Skin epidermis (tissue), 12 donors: ENCODE measurements at regions not wholly inside any gene's neighbourhood (a gene's known extent, or its start where the extent isn't known, plus 50 kb on each side); places are given as distances from the start of the nearest gene placed in this dataset.

Source experiments
- H3K27ac ChIP-seq, 21 experiments: fragments of 200-600 bp; sonication (generic) in 11 of 21; one replicate each; pipeline ENCODE4 v1.5.0; 2020; ENCODE audit warnings: mild to moderate bottlenecking in 3 of 21, inconsistent platforms in 2 of 21, moderate library complexity in 2 of 21
- H3K4me3 ChIP-seq, 7 experiments: fragments of 200-600 bp; sonication (generic) in 2 of 7; one replicate each; pipeline ENCODE4 v1.5.0; 2020; ENCODE audit warnings: inconsistent platforms in 2 of 7, mild to moderate bottlenecking in 2 of 7, moderate library complexity in 1 of 7

DNA sequence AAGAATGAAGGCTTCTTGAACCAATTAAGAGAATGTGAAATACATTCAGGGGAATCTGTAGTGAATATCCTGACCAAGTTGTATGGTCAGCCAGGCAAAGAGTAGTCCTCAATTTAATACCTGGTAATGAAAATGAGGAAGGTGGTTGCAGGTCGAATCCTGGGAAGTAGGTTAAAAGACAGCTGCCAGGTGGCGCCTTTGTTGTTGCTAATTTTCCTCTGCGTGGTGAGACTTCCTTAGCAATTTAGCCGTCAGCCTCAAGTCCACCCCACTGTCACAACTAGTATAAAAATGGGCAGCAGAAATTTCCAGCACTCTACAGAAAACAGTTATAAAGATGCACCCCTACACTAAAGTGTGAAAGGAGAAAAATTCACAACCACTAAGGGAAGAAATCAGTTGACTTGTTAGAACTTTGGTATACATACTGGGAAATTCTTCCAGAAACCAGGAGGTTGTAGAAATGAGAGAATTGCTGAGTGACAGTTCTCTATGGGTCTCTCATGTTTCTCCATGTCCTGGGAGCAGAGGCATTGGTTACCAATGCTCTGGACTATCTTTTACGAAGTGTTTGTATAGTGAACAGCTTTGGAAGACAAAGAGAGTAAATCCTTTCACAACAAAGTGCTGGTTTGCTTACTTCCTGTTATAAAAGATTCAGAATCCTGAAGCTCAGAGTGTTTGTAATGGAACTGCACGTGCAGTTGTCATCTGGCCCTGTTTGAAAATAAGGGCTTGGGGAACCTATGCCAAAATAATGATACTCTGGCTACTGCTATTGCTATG is 235.9 kb downstream of the NHLRC3 start:
- no peak overlapping the region for H3K4me3 ChIP-seq
- no peak overlapping the region for H3K27ac ChIP-seq

DNA sequence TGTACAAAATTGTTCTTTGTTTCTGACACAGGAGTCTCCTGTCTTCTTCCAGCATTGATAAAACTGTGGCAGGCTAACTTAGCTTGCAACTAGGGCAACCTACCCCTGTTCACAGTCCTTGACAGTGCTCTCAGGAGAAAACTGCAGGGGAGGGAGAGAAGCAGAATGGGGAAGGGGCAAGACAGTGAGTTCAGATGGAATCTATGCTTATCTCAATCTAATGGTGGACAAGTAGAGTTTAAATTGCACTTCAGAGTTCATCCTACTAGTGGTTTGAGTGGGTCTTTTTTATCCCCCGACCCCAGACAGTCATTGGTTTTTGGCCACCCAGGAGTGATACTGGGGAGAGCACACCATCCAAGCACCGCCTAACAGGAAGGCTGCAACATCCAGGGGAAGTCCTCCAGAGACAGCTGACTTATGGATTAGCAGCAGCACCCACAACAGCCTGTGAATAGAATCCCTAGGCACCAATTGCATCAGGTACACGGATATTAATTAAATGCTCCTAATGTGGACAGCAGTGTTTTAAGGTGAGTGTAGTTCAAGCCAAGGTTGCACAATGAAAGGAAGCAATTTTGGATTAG is 236.6 kb downstream of the NHLRC3 start:
- no peak overlapping the region for H3K27ac ChIP-seq
- no peak overlapping the region for H3K4me3 ChIP-seq

DNA sequence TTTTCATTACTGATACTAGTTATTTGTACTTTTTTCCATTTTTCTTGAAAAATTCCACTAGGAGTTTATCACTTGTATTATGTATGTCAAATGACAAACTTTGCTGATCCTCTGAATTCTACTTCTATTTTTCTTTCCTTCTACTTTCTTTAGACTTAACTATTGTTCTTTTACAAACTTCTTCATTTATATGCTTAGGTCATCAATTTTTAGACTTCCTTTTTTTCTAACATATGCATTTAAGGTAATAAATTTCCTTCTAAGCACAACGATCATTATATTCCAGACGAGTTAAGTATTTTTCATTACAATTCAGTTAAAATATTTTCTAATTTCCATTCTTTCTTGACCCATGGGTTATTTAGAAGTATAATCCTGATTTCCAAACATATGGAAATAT is 240.8 kb downstream of the NHLRC3 start:
- H3K27ac ChIP-seq: no peak overlapping the region

DNA sequence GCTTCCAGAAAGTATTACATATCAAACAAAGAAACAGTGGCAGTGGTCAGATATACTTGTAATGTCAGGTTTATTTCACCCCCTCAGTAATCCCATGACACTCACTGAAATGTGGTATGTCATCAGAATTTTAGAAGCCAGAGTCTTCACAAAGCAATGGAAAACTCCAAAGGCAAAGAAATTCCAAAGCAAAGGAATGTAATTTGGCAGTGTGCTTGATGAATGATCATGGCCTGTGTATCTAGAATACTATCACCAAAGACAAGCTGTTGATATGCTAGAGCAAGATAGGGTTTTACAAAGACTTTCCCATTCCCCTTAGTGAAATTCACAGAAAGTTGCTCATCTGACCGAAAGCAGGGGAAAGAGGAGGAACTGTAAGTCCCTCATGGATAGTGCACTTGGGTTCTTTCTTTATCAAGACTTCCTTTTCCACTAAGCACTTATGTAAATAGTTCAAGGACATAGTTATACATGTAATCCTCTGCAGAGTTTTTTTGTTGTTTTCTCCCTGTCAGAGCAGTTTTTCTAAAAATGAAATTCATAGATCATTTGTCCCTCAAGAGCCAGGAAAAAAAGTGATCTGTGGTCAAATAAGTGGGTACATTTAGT is 243.4 kb downstream of the NHLRC3 start:
- no peak overlapping the region for H3K27ac ChIP-seq
- H3K4me3 ChIP-seq: no peak overlapping the region

More for the DNA sequence above, 240.8 kb downstream of the NHLRC3 start:
- no peak overlapping the region for H3K4me3 ChIP-seq

DNA sequence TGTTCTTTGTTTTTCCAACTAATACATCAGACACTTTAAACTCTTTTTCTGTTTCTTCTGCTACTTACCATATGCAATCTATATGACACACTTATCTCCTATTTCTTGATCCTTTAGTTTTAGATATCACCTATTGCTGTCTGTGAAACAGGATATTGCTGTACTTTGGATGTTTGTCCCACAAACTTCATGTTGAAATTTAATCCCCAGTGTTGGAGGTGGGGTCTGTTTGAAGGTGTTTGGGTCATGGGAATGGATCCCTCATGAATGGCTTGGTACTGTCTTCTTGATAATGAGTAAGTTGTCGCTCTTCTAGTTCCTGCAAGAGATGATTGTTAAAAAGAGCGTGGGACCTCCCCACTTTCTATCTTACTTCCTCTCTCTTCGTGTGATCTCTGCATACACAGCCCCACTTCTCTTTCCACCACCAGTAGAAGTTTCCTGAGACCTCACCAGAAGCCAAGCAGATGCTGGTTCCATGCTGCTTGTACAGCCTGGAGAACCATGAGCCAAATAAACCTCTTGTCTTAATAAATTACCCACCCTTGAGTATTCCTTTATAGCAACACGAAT is 244.2 kb downstream of the NHLRC3 start:
- no peak overlapping the region for H3K27ac ChIP-seq
- H3K4me3 ChIP-seq: no peak overlapping the region

DNA sequence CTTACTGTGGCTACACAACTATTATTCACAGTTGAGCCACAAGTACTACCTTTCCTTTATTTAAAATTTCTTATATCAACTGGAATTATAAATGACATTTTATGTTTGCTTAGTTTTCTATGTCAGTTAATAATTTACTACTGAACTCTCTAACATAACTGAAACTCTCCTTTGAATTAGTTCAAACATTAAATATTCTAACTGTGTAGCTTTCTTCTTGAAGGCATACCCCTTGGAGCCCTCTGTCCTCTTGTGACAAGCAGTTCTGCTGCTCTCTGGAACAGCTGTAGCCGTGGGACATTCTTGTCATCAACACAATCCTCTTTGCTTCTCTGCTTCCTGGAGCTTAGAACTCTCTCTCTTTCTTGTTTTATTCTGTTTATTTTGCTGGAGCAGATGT is 244.8 kb downstream of the NHLRC3 start:
- H3K27ac ChIP-seq: no peak overlapping the region
- H3K4me3 ChIP-seq: no peak overlapping the region

DNA sequence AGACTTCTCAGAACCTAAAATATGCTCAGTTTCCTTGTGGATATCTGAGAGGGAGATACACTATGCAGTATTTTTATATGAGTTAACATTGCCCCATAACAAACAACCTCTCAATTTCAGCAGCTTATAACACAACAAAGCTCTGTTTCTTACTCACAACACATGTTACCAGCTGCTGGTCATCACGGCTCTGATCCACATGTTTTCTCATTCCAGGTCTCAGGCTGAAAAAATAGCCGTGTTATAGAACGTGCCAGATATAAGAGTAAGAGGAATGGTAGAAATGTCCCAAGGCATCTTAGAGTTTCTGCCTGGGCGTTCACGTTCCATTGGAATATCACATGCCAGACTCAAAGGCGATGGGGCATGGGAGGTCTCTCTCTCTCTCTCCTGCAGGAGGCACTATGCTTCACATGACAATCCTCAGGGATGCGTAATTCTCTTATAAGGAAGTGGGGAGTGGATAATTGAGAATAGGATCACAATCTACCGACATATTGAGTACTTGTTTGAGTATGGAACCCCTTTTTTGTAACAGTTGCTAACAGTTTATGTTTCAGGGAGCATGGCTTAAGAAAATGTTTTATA is 246.6 kb downstream of the NHLRC3 start:
- Histone ChIP-seq H3K27ac (no peak overlapping the region), H3K4me3 (no peak overlapping the region)
